ENCODE measurements at regions not wholly inside any gene's neighbourhood (a gene's known extent, or its start where the extent isn't known, plus 50 kb on each side); places are given as distances from the start of the nearest gene placed in this dataset.

GRCh38 chr10:1847361-1847760 lies 110.0 kb upstream of the ADARB2 start:
- no peak for DNase-seq
- Histone ChIP-seq H3K36me3 (no peaks in the 10 kb centered on the region), H3K9me3 (peaks cover 0 to 5% of the 10 kb centered on the region in 2 donors), H3K27me3 (no peaks in the 10 kb centered on the region), H3K4me3 (no peak overlapping the region), H3K4me1 (no peaks in the 10 kb centered on the region), H3K27ac (no peak overlapping the region)
- 93% methylated on average over 5 to 18 of the region's 18 CpGs for WGBS, 2 donors (ENCODE audit: low coverage in 1 of 2)
- intact Hi-C loops (cut with DNase I; ENCODE audit: low total_unique reads) = no loop called here
- TF ChIP-seq POLR2A (IDR thresholded peaks at IDR 0.05) (no peak), CTCF (IDR thresholded peaks at IDR 0.05) (no peak), POLR2AphosphoS5 (IDR thresholded peaks at IDR 0.05) (no peak), EP300 (IDR thresholded peaks at IDR 0.05; ENCODE audit: low read depth) (no peak)
- in situ Hi-C loops (cut with MboI; ENCODE audit: low pct_ligation_motif_present in 1 of 4, low pct_unique_long_range_greater_than_20kb in 1 of 4, low sequenced_read_pairs in 3 of 4) = no loop called here

GRCh38 chr10:1846032-1846431 lies 108.7 kb upstream of the ADARB2 start:
- no peaks in the 10 kb centered on the region for H3K4me1 ChIP-seq
- in situ Hi-C loops (cut with MboI; ENCODE audit: low pct_ligation_motif_present in 1 of 4, low pct_unique_long_range_greater_than_20kb in 1 of 4, low sequenced_read_pairs in 3 of 4) (no loop called here), intact Hi-C loops (cut with DNase I; ENCODE audit: low total_unique reads) (no loop called here)
- no peaks in the 10 kb centered on the region for H3K27me3 ChIP-seq
- H3K27ac ChIP-seq = no peak overlapping the region
- no peak for DNase-seq
- WGBS, 2 donors (ENCODE audit: low coverage in 1 of 2) = 82 to 91% methylated on average over 2 to 8 of the region's 8 CpGs
- no peaks in the 10 kb centered on the region for H3K36me3 ChIP-seq
- no peak for TF ChIP-seq POLR2AphosphoS5 (IDR thresholded peaks at IDR 0.05)
- TF ChIP-seq EP300 (IDR thresholded peaks at IDR 0.05; ENCODE audit: low read depth) = no peak
- TF ChIP-seq POLR2A (IDR thresholded peaks at IDR 0.05) = no peak
- TF ChIP-seq CTCF (IDR thresholded peaks at IDR 0.05) = no peak
- H3K9me3 ChIP-seq = peaks cover 0 to 5% of the 10 kb centered on the region in 2 donors
- no peak overlapping the region for H3K4me3 ChIP-seq

GRCh38 chr10:1841759-1842158 lies 104.4 kb upstream of the ADARB2 start:
- no peaks in the 10 kb centered on the region for H3K36me3 ChIP-seq
- H3K4me3 ChIP-seq = no peak overlapping the region
- TF ChIP-seq EP300 (IDR thresholded peaks at IDR 0.05; ENCODE audit: low read depth) = no peak
- no peak for TF ChIP-seq POLR2AphosphoS5 (IDR thresholded peaks at IDR 0.05)
- no peak for TF ChIP-seq POLR2A (IDR thresholded peaks at IDR 0.05)
- no peak for TF ChIP-seq CTCF (IDR thresholded peaks at IDR 0.05)
- no peak for DNase-seq
- no peaks in the 10 kb centered on the region for H3K27me3 ChIP-seq
- 82% methylated on average over 3 of the region's 3 CpGs; no CpG with 5 or more reads in 1 of the 2 donors for WGBS, 2 donors (ENCODE audit: low coverage in 1 of 2)
- H3K27ac ChIP-seq = no peak overlapping the region
- intact Hi-C loops (cut with DNase I; ENCODE audit: low total_unique reads) = no loop called here
- in situ Hi-C loops (cut with MboI; ENCODE audit: low pct_ligation_motif_present in 1 of 4, low pct_unique_long_range_greater_than_20kb in 1 of 4, low sequenced_read_pairs in 3 of 4) = no loop called here
- no peaks in the 10 kb centered on the region for H3K4me1 ChIP-seq
- no peaks in the 10 kb centered on the region for H3K9me3 ChIP-seq

GRCh38 chr10:1829712-1830111 lies 92.4 kb upstream of the ADARB2 start:
- no peaks in the 10 kb centered on the region for H3K27me3 ChIP-seq
- no peak overlapping the region for H3K27ac ChIP-seq
- H3K4me3 ChIP-seq = no peak overlapping the region
- in situ Hi-C loops (cut with MboI; ENCODE audit: low pct_ligation_motif_present in 1 of 4, low pct_unique_long_range_greater_than_20kb in 1 of 4, low sequenced_read_pairs in 3 of 4) = no loop called here
- WGBS, 2 donors (ENCODE audit: low coverage in 1 of 2) = 68 to 71% methylated on average over 4 to 5 of the region's 5 CpGs
- TF ChIP-seq POLR2AphosphoS5 (IDR thresholded peaks at IDR 0.05) (no peak), CTCF (IDR thresholded peaks at IDR 0.05) (no peak), POLR2A (IDR thresholded peaks at IDR 0.05) (no peak), EP300 (IDR thresholded peaks at IDR 0.05; ENCODE audit: low read depth) (no peak)
- H3K36me3 ChIP-seq = no peaks in the 10 kb centered on the region
- H3K9me3 ChIP-seq = no peaks in the 10 kb centered on the region
- DNase-seq = no peak
- no peaks in the 10 kb centered on the region for H3K4me1 ChIP-seq
- intact Hi-C loops (cut with DNase I; ENCODE audit: low total_unique reads) = no loop called here
